MM.1S (cell line): ENCODE measurements at regions not wholly inside any gene's neighbourhood (a gene's known extent, or its start where the extent isn't known, plus 50 kb on each side); places are given as distances from the start of the nearest gene placed in this dataset.

Experiments
- DNase-seq: peaks from one replicate; pipeline ENCODE4 v3.0.0-alpha.2; 2015
- H2AFZ ChIP-seq: fragments of 300-600 bp; sonication (generic); 2 replicates; pipeline ENCODE4 v1.6.0; 2016; ENCODE audit warnings: antibody characterized with exemption, low read length
- H3F3A ChIP-seq: fragments of 300-600 bp; sonication (generic); 2 replicates; pipeline ENCODE4 v1.6.1; 2016; ENCODE audit warnings: mild to moderate bottlenecking, antibody characterized with exemption, low read length, moderate library complexity, mixed read lengths; ENCODE audit not compliant: insufficient read depth
- H3K27ac ChIP-seq: fragments of 300-600 bp; sonication (generic); 2 replicates; pipeline ENCODE4 v1.5.1; 2016; ENCODE audit warnings: mild to moderate bottlenecking, low read length
- H3K27me3 ChIP-seq: fragments of 300-600 bp; sonication (generic); replicated peaks from 2 replicates; pipeline ENCODE4 v1.6.0; 2016; ENCODE audit warnings: low read length; ENCODE audit not compliant: insufficient read depth
- H3K36me3 ChIP-seq: fragments of 300-600 bp; sonication (generic); replicated peaks from 2 replicates; pipeline ENCODE4 v1.6.1; 2016; ENCODE audit warnings: mild to moderate bottlenecking, low read length, mixed read lengths; ENCODE audit not compliant: insufficient read depth
- H3K4me1 ChIP-seq: fragments of 300-600 bp; sonication (generic); 2 replicates; pipeline ENCODE4 v1.6.1; 2016; ENCODE audit warnings: low read length, mixed read lengths
- H3K4me2 ChIP-seq: fragments of 300-600 bp; sonication (generic); 2 replicates; pipeline ENCODE4 v1.6.0; 2016; ENCODE audit warnings: low read depth, low read length
- H3K4me3 ChIP-seq: fragments of 300-600 bp; sonication (generic); 2 replicates; pipeline ENCODE4 v1.5.1; 2016; ENCODE audit warnings: low read length, mixed read lengths
- H3K79me2 ChIP-seq: fragments of 300-600 bp; sonication (generic); 2 replicates; pipeline ENCODE4 v1.6.1; 2016; ENCODE audit warnings: mixed run types, low read length, mixed read lengths
- H3K9ac ChIP-seq: fragments of 300-600 bp; sonication (generic); 2 replicates; pipeline ENCODE4 v1.6.1; 2016; ENCODE audit warnings: low read length, mixed read lengths
- H3K9me2 ChIP-seq: fragments of 300-600 bp; sonication (generic); replicated peaks from 2 replicates; pipeline ENCODE4 v1.6.1; 2016; ENCODE audit warnings: mild to moderate bottlenecking, low read length, mixed read lengths; ENCODE audit not compliant: insufficient read depth
- H3K9me3 ChIP-seq: fragments of 300-600 bp; sonication (generic); replicated peaks from 2 replicates; pipeline ENCODE4 v1.6.1; 2016; ENCODE audit warnings: mild to moderate bottlenecking, low read length, mixed read lengths; ENCODE audit not compliant: insufficient read depth
- H4K20me1 ChIP-seq: fragments of 300-600 bp; sonication (generic); 2 replicates; pipeline ENCODE4 v1.6.1; 2016; ENCODE audit warnings: mild to moderate bottlenecking, low read length, moderate library complexity, mixed read lengths; ENCODE audit not compliant: insufficient read depth
- EZH2 ChIP-seq: fragments of 300-600 bp; sonication (generic); optimal IDR thresholded peaks from 2 replicates; pipeline ENCODE3; 2017; ENCODE audit warnings: low read depth, mild to moderate bottlenecking, antibody characterized with exemption, low read length, mixed read lengths
- EZH2phosphoT487 ChIP-seq: fragments of 300-600 bp; sonication (generic); IDR thresholded peaks from 2 replicates; pipeline ENCODE4 v1.6.1; 2018; ENCODE audit warnings: antibody characterized with exemption, low read length
- TF ChIP-seq, protein P1 (sequence below): fragments of 300-600 bp; sonication (generic); IDR thresholded peaks from 2 replicates; pipeline ENCODE4 v1.5.1; 2016; ENCODE audit warnings: antibody characterized with exemption, low read length, mixed read lengths

DNA sequence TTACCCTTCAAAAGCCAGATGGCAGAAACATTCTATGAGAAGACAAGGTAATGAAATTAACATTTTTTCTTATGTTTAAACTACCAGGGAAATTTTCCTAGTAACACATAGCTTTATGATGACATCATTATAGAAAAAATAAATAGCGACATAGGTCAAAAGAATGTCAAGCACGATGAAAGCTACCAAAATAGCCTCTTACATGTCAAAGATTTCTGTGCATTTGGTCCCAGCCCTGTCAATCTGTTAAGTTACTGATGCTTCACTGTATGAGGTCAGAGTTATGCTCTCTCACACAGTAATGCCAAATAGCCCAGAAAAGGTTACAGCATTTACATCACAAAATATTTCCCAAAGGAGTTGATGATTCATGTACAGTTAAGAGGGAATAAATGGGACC, 199.8 kb upstream of the DEFB112 start:
- Histone ChIP-seq H3K4me2 (no peak overlapping the region), H4K20me1 (no peaks in the 10 kb centered on the region), H2AFZ (no peak overlapping the region), H3K36me3 (no peaks in the 10 kb centered on the region), H3K9me2 (no peaks in the 10 kb centered on the region), H3K9ac (no peak overlapping the region), H3K4me1 (no peaks in the 10 kb centered on the region), H3K9me3 (no peaks in the 10 kb centered on the region), H3F3A (no peaks in the 10 kb centered on the region), H3K27ac (no peak overlapping the region), H3K79me2 (no peaks in the 10 kb centered on the region), H3K4me3 (no peak overlapping the region), H3K27me3 (no peaks in the 10 kb centered on the region)
- DNase-seq: no peak
- TF ChIP-seq EZH2 (no peak), EZH2phosphoT487 (no peak)
- TF ChIP-seq, protein P1, sequence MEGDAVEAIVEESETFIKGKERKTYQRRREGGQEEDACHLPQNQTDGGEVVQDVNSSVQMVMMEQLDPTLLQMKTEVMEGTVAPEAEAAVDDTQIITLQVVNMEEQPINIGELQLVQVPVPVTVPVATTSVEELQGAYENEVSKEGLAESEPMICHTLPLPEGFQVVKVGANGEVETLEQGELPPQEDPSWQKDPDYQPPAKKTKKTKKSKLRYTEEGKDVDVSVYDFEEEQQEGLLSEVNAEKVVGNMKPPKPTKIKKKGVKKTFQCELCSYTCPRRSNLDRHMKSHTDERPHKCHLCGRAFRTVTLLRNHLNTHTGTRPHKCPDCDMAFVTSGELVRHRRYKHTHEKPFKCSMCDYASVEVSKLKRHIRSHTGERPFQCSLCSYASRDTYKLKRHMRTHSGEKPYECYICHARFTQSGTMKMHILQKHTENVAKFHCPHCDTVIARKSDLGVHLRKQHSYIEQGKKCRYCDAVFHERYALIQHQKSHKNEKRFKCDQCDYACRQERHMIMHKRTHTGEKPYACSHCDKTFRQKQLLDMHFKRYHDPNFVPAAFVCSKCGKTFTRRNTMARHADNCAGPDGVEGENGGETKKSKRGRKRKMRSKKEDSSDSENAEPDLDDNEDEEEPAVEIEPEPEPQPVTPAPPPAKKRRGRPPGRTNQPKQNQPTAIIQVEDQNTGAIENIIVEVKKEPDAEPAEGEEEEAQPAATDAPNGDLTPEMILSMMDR: no peak

DNA sequence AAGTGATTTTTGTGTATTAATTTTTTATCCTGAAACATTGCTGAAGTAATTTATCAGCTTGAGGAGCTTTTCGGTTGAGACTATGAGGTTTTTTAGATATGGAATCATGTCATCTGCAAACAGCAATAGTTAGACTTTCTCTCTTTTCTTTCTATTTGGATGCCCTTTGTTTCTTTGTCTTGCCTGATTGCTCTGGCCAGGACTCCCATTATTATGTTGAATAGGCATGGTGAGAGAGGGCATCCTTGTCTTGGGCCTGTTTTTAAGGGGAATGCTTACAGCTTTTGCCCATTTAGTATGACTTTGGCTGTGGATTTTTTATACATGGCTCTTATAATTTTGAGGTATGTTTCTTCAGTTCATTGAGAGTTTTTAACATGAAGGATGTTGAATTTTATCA, 207.6 kb upstream of the DEFB112 start:
- H3K4me3 ChIP-seq: no peak overlapping the region
- H3K4me1 ChIP-seq: no peaks in the 10 kb centered on the region
- no peaks in the 10 kb centered on the region for H3K9me3 ChIP-seq
- H3K9me2 ChIP-seq: no peaks in the 10 kb centered on the region
- H3K79me2 ChIP-seq: no peaks in the 10 kb centered on the region
- no peaks in the 10 kb centered on the region for H3K27me3 ChIP-seq
- H3K9ac ChIP-seq: no peak overlapping the region
- no peaks in the 10 kb centered on the region for H3K36me3 ChIP-seq
- no peak overlapping the region for H3K4me2 ChIP-seq
- no peak overlapping the region for H2AFZ ChIP-seq
- H3K27ac ChIP-seq: no peak overlapping the region
- no peaks in the 10 kb centered on the region for H4K20me1 ChIP-seq
- no peaks in the 10 kb centered on the region for H3F3A ChIP-seq
- TF ChIP-seq EZH2phosphoT487 (no peak), EZH2 (no peak)
- TF ChIP-seq, protein P1: no peak
- DNase-seq: no peak

DNA sequence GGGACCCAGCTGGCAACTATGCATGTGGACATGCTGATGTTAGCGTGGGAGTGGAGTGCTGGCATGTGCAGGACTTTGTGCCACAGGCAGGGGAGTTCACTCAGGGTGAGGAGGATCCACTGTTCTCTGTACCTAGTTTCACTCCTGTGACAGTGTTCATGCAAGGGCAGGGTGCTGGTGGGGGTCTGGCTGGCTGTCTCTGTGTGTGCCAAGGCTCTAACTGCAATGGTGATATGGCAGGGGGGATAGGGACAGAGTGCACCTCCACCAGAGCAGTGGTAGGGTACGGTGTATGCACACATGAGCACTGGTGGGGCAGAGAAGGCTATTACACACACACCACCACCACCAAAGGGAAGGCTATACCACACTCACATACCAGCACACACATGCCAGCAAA, 210.2 kb upstream of the DEFB112 start:
- TF ChIP-seq, protein P1: no peak
- TF ChIP-seq EZH2phosphoT487: no peak
- no peak for TF ChIP-seq EZH2
- Histone ChIP-seq H3F3A (no peaks in the 10 kb centered on the region), H2AFZ (no peak overlapping the region), H3K27me3 (no peaks in the 10 kb centered on the region), H3K9me2 (no peaks in the 10 kb centered on the region), H3K79me2 (no peaks in the 10 kb centered on the region), H3K9ac (no peak overlapping the region), H3K9me3 (no peaks in the 10 kb centered on the region), H3K4me3 (no peak overlapping the region), H3K27ac (no peak overlapping the region), H3K4me2 (no peak overlapping the region), H4K20me1 (no peaks in the 10 kb centered on the region), H3K4me1 (no peaks in the 10 kb centered on the region), H3K36me3 (no peaks in the 10 kb centered on the region)
- DNase-seq: no peak
